ENCODE measurements at regions not wholly inside any gene's neighbourhood (a gene's known extent, or its start where the extent isn't known, plus 50 kb on each side); places are given as distances from the start of the nearest gene placed in this dataset.

DNA sequence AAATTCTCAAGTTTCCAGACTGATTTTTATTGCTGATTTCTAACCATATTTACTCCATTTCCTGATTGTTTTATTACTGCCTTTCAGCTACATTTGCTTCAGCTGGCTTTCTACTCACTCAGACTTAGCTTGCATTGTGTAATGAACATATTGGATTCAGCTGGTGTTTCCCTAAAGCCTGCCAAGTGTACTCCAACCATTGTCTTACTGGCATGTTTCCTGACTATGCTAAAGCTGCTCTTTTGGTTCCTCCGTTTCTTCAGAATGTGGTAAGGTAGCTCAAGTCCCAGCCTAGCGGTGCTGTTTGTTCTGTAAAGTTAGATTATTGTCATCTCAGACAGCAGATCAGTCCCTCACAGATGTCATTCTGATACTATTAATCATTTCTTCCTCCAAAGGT is 53.1 kb upstream of the GLRA2 start:
- DNase-seq = no peak

DNA sequence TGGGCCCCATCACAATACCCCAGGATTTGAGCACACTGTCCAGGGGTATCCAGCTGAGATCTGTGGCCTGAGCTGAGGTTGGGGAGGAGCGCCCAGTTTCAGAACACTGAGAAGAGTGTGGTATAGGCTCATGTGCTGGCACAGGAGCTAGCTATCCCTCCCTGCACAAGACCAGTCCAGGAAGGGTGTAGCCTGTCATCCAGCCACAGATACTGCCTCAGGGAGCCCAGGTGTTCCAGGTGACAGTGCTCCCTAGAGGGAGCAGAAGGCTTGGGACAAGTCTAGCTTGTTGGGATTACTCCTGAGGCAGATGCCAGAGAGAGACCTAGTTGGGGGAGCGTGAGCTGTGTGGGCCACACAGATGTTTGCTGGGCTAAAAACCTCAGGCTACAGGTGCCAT is 79.6 kb upstream of the GLRA2 start:
- no peak for DNase-seq

DNA sequence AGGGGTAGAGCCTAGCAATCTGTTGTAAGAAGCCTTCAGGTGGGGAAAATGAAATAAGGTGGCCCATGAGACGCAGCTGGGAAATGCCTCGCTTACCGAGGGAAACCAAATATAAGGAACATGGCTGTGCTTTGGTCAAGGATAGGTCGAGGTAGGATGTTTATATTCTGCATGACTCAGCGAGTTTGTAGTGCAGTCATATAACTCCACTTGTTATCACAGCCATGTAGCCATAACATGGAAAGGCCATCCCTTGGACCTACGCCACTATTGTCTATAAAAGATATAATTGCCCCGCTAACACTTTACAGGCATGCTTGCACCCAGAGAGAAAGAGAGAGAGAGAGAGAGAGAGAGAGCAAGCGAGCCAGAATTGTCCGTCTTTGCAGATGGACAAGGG is 80.9 kb upstream of the GLRA2 start:
- DNase-seq = no peak

DNA sequence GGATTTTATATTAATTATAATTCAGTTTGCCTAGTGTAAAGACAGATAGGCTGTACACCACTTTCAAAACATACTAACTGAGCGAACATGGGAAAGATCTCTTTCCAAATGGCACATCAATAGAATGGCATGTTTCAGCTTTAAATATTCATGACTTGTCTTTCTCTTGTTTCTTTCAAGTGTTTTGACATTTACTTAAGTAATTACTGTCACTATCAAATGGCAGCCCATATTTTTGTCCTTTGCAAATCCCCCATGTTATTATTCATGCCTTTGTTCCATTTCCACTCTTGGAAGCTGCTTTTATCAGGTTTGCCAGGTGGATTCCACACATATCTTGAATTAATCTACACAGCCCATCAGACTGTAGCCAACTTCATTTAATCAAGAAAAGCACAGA is 89.2 kb upstream of the GLRA2 start:
- no peak for DNase-seq

DNA sequence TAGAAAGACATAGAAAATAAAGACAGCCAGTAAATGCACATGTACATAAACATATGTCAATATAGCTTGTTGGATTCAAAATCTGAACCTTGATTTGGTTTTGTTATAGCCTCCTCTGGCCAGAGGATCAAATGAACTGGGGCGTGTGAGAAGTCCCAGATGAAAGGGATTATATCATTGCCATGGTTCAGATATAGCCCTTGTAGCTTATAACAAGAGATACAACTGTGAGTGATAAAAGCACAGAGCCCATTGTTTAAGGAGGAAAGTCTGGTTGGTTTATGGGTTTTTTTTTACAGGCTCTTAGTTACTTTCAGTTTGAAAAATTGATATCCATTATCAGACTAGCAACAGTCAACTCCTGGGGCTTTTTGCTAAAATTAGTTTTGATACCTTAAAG is 101.7 kb upstream of the GLRA2 start:
- no peak for DNase-seq

DNA sequence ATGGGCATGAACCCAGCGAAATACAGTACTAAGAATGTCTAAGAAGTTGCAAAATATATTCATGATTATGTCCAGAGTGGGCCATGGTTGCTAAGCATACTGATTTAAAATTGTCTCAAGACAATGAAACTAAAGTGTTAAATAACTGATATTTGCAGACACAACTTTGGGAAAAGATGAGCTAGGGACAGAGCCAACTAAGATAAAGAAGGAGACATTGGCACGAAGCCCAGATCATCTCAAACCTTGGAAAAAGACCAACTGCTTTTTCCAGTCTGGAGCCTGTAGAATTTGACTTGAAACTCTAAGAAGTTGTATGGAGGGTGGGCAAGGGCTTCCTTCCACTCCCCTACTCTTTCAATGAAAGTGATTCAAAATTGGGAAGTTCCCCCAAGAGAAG is 108.5 kb upstream of the GLRA2 start:
- no peak for DNase-seq

DNA sequence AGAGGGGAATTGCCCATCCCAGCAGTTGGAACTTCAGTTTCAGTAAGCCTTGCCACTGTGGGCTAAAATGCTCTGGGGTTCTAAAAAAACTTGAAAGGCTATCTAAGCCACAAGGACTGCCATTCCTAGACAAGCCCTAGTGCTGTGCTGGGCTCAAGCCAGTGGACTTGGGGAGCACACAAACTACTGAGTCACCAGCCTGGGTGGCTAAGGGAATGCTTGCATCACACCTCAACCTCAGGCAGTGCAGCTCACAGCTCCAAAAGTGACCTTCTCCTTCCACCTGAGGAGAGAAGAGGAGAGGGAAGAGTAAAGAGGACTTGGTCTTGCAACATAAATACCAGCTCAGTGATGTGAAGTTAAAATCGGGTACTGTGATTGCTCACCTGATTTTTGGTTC is 116.7 kb upstream of the GLRA2 start:
- DNase-seq = no peak

DNA sequence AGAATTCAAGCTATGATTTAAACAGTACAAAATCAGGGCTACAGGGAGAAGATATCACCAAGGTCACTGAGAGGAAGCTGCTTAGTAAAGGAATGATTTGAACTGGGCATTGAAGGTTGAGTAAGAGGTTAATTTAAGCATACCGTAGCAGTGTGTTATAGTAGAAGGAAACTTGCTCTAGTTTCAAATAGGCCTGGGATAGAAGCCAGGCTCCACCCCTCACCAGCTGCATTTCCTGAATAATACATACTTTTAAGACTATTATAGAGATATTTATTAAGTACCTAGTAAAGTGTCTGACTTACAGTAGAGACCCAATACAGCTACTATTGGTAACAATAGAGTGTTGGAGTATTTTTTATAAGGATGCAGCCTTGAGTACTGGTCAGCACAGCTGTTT is 118.0 kb upstream of the GLRA2 start:
- DNase-seq = no peak

DNA sequence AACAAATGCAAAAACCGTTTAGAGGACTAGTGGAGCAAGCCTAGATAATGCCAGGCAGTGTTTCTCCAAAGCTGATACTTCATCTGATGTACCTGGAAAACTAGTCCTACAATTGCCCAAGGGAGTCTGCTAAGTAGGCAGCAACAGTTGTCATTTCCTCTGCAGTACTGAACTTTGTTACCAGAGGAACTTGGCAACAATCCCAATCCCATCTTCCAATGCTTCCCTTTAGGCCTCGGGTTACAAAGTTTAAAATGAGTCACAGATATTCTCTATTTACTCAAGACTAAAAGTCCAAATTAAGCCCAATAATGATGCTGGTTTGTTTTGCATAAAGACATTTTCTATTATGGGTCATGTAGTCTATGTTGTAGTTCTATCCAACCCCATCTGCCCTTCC is 120.0 kb upstream of the GLRA2 start:
- no peak for DNase-seq

DNA sequence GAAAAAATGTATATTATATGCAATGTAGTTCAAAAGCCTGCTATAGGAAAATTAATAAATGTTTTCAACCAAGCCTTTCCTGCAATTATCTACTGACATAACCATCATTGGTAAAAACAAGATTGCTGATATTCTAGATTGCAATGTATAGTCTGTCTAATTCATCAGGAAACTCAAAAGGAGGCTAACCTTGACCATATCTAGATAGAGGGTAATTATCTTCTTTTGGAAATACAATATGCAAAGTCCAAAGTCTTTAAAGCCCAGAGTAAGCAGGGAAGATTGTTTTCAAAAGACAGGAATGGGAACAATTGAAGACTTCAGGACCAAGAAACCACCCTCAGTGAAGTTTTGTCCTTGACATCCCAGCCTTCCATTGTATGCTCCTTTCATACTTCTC is 123.1 kb upstream of the GLRA2 start:
- DNase-seq = no peak

DNA sequence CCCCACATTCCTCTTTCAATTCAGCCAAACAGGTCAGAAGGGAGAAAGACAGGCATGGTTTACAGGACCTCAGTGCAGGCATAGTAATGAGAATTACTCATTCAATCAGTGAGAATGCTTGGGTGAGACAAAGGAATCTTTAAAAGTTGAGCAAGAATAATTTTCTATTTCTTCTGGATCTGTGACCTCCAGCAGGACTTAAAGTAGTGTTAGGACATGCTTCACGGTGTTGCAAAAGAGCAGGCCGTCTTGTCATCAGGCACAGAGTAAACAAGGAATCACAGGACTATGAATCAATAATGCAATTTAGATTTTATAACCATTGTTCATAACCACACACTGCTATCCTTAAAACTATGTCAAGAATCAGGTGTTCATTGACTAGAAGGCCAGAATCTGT is 130.6 kb upstream of the GLRA2 start:
- DNase-seq = peak; percentile 11

DNA sequence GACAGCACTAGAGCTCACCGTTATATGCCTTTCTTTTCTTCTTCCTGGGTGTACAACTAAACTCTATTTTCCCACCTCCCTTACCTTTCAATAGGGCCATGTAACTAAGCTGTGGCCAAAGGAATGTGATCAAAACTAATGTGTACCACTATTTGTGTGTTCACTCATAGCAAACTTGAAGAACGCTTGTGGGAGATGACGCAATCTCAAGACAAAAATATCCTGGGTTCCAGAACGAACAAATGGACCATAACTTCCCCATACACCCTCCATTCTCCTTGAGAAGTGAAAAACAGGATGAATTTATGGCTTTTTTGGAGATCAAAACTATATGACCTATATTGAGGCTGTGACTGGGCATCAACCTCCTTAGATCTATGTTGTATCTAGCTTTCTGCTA is 139.7 kb upstream of the GLRA2 start:
- no peak for DNase-seq

DNA sequence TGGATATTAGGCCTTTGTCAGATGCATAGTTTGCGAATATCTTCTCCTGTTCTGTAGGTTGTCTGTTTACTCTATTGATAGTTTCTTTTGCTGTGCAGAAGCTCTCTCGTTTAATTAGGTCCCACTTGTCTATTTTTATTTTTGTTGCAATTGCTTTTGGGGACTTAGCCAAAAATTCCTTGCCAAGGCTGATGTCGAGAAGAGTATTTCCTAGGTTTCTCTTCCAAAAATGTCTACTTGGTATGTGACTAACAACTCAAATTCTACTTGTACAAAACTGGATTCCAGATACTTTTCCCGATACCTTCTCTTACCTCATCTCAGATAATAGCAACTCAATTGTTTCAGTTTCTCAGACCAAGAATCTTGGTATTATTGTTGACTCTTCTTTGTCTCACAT is 142.4 kb upstream of the GLRA2 start:
- no peak for DNase-seq

DNA sequence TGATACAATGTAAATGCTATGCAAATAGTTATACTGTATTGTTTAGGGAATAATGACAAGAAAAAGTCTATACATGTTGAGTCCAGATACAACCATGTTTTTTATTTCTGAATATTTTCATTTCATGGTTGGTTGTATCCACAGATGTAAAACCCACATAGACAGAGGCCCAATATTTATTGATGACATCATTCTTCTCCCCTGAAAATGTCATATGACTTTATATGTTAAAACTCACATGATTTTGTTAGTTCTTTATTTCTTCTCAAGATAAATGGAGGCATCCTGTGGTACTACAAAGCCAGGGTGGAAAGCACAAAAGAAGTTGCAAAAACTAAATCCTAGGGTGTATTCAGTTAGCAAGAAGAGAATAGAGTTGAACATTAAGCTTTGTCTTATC is 149.3 kb upstream of the GLRA2 start:
- no peak for DNase-seq

DNA sequence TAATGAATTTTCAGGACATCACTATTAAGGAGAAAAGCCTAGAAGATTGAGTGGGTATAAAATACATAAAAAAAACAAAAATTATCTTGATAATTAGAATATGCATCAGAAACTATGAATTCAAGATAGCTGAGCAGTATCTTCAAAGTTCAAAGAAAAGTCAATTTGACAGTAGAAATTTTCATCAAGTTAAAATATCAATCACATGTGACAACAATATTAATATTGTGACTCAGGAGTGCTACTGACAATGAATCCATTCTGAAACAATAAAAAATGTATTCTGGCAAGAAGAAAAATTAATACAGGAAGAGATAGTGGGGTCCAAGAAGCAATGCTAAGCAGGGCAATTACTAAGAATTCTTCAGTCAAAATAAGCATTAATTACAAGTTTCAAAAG is 151.9 kb upstream of the GLRA2 start:
- DNase-seq = no peak

DNA sequence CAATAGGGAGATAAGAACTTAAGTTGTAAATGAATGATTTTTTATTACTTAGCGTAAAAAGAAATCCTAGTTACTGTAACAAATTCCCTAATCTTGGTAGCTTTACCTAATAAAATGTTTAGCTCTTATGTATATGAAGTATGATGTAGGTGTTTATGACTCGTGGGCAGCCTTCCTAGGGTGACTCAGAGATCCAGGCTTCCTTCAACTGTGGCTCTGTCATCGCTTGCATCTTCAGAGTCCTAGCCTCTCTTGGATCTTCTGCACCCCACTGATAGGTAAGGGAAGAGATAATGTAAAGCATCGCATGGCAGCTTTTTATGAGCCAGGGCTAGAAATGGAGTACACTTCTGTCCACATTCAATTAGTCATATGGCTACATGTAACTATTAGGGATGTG is 165.6 kb upstream of the GLRA2 start:
- no peak for DNase-seq

DNA sequence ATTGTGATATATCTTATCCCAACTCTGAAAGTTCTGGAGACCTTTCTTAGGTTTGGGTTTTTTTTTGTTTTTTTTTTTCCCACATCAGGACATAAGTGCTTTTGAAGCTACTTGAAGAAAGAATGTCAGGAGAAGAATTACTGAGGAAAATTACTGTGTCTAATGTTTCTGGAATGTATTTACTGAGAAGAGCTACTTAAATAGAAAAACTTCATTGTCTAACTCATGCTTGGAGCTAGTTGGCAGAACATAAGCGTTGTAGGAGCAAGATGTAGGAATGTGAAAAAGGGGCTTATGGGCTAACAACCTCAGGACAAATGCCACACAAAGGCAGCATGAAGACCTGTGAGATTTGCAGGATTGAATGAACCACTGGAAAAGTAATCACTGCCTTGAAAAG is 166.6 kb upstream of the GLRA2 start:
- no peak for DNase-seq

DNA sequence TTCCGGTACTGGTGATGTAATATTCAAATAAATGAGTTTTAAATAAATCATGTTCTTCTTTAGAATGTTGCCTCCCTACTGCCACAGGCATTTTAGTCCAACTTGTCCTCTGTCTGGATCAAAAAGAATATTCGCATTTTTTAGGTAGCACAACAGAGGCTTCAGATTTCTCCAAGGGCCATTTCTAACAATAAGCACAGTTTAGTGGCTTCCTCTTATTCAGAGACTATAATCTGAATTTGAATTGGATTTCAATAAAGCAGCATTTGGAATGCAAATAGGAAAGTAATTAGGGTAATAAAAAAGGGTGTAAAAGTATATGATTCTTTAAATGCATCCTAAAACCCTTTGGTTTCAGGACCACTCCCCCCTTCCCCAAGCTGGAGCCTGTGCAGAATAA is 167.9 kb upstream of the GLRA2 start:
- DNase-seq = no peak

DNA sequence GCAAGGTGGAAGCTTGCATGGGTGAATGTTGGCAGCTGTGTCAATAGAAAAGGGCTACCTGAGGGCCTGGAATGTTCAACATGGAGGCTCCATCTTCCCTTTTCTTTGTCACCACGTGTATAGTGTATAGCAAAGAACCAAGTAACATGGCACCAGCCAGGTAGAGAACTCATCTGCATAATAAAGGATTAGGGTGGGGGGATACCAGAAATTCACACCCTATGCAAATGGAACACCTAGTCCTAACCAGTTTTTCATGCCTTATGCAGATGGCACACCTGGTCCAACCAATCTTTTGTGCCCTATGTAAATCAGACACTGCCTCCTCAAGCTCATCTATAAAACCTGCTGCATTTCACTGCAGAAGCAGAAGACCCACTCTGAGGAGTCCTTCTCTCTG is 169.6 kb upstream of the GLRA2 start:
- no peak for DNase-seq

DNA sequence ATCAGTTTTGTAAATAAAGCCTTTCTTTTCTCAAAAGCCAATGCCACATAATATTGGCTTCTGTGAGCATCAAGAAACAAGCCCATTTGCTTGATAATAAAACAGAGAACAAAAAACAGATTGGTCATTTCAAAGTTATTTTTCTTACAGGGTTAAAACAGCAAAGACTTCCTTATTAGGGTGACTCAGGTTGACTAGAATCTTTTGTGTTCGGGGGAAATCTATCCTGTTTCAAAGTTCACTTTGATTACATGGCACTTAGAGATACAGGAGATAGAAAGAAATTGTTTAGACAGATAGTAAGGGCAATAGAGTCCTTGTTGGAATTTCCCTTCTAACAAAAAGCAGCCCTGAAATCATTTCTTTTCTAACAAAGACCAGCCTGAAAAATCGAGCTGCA is 170.0 kb upstream of the GLRA2 start:
- DNase-seq = no peak

DNA sequence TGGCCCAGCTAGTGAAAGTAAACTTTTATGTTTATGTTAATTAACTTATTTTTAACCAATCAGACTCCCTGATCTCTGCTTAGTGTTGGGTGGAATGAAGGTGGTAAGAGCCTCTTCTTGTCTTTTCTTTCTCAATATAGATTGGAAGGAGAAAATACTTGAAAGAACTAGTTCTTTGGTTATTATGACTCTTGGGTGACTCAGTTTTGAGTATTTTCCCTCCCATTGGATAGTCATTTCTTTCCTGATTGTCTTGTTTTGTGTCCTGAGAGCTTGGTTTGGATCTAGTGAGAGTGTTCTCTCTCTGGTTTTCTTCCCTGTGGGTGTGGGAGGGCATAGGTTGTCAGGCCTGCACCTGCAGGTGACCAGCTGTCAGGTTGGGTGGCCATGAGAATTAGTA is 172.0 kb upstream of the GLRA2 start:
- no peak for DNase-seq

DNA sequence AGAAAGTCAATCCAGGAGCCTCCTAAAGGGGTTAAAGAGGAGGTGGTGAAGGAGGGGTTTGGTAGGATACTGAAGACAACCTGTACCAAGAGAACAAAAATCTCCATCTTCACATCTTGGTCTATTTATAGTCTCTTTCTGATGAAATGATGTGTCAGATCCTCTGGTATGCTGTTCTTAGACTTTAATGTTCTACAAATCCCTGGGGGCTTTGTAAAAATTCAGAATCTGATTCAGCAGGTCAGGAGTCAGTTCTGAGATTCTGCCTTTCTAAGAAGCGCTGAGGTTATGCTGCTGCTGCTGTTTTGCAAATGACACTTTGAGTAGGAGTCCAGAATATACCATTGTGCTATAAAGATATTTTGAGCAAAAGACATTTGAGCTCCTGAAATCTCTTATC is 172.9 kb upstream of the GLRA2 start:
- no peak for DNase-seq

DNA sequence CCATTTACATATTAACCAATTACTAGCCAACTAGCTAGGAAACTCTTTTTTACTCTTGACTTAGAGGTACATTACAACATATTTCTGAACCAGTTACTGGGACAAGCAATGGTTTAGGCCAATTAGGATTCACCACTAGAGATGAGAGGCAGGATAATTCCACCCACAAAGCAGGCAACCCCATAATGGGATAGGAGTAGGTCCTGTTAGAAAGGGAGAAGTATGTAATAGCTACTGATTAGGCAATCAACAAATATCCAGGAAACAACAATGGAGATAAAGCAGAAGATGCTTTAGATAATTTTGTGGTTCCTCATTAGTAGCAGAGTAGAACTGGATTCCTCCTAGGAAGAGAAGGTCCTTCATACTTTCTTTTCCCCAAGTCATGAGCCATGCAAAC is 173.8 kb upstream of the GLRA2 start:
- no peak for DNase-seq

DNA sequence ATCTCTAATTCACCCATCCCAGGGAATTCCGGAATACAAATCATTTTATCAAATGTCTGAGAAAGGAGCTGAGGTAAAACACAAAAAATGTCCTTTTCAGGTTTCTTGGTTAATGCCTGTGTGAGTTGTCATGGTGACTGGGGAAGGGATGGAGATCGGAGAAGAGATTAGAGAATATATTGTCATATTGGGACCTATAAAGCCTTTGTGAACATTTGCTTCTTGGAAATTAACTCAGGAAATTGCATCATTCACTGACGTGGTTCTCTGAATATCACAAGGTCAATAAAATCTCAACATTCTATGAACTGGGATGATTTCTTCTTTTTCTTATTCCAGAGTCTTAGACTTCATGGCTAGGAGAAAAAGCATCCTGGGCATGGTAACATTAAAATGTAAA is 174.8 kb upstream of the GLRA2 start:
- no peak for DNase-seq

DNA sequence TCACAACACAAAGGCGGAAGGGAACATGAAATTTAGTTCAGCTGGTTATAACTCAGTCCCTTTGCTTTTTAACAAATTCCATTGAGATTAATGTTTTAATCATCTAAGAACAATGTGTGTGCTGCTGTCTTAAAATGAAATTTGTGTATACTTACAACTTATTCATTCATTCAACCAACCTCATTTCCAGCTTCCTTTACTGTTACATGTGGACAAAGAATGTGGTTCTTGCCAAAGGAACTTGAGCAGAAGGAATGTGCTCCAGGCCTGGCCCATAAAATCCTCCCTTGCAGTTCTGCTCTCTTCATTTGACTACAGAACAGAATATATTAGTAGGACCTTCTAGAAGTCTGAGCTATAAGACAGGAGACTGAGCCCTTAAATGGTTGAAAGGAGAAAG is 176.8 kb upstream of the GLRA2 start:
- no peak for DNase-seq

DNA sequence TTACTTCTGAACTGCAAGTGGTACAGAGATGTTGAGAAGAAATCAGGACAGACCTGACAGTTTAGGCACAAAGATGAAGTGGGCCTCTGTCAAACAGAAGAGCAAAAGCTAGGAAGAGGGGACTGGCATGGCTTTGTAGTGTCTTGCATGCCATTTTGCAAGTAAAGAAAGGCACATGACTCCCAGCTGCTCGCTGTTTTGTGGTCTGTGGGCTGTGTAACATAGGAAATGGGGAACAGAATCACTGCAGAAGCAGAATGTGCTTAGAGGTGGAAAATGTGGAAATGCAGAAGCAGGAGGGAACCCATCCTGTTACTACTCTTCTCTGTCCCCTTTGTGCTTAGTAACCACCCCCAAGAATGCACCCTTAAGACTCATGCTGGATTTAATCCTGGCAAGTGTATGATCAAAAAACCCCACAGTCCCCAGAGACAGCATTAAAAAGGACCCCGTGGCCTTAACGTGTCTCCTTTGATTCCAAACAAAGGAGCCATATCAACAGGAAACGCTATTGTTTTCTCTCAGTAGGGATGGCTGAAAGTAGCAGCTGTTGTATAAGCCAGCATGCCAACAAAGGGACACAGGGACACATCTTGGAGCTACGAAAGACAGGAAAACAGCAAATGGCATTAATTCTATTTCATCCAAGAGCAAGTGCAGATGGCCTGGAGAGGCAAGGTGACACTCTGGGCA is 177.6 kb upstream of the GLRA2 start:
- no peak for DNase-seq

All from HCEC 1CT (cell line).